HepG2 (cell line): ENCODE measurements at regions not wholly inside any gene's neighbourhood (a gene's known extent, or its start where the extent isn't known, plus 50 kb on each side); places are given as distances from the start of the nearest gene placed in this dataset.

Experiments
- ATAC-seq: fragments of 200-7000 bp; cut with Tn5 transposase; 3 replicates; pipeline ENCODE4 v1.9.1; 2020; ENCODE audit warnings: mild to moderate bottlenecking, moderate library complexity
- BruUV-seq: library from RNA; stranded (reverse); fragments of 400-500 nt; replicated peaks from 2 replicates; lab custom pipeline; 2021; lab: Mats Ljungman, UMichigan
- CTCF ChIA-PET: fragments of 300-600 bp; formaldehyde crosslinking; extraction: SDS; loops from one replicate; lab custom pipeline; 2021; ENCODE audit warnings: low total read pairs, inconsistent platforms, low intra/inter-chr PET ratio; lab: Yijun Ruan, JAX
- POLR2A ChIA-PET: fragments of 350-600 bp; sonication (Branson Sonifier 250); formaldehyde crosslinking; loops from one replicate; lab custom pipeline; 2020; ENCODE audit warnings: antibody characterized with exemption, inconsistent platforms; lab: Yijun Ruan, JAX
- DNase-seq: peaks from one replicate; pipeline ENCODE4 v3.0.0-alpha.2; 2015; ENCODE audit warnings: low spot score
- FAIRE-seq: peaks from 3 replicates; lab custom pipeline; 2011; peaks lifted over from hg19 to GRCh38; lab: Jason Lieb, UNC
- H2AFZ ChIP-seq: one replicate; pipeline ENCODE4 v1.6.1; 2011; ENCODE audit warnings: low read length, inconsistent platforms
- H3K27ac ChIP-seq: fragments of 300-600 bp; 3 replicates; pipeline ENCODE4 v1.8.0; 2011; ENCODE audit warnings: mixed run types, mild to moderate bottlenecking, mixed read lengths, low read length, inconsistent platforms; ENCODE audit not compliant: insufficient read depth; ENCODE audit errors: extremely low read length
- H3K27me3 ChIP-seq, 2 experiments: fragments of 200-600 bp in 1 of 2; 2 replicates in 1 of 2; 3 replicates in 1 of 2; pipeline versions ENCODE4 v1.6.0 to v1.8.0; 2011; ENCODE audit warnings: low read length in 2 of 2, mild to moderate bottlenecking in 2 of 2, moderate library complexity in 2 of 2, inconsistent platforms in 1 of 2; ENCODE audit not compliant: insufficient read depth in 2 of 2, control insufficient read depth in 1 of 2
- H3K36me3 ChIP-seq, 2 experiments: fragments of 200-600 bp in 1 of 2; replicated peaks in 1 of 2; 2 replicates in 1 of 2; 3 replicates in 1 of 2; pipeline versions ENCODE4 v1.5.1 to v1.8.0; 2011; ENCODE audit warnings: low read length in 2 of 2, inconsistent platforms in 1 of 2; ENCODE audit not compliant: insufficient read depth in 2 of 2, control insufficient read depth in 1 of 2
- H3K4me1 ChIP-seq: 2 replicates; pipeline ENCODE4 v1.5.1; 2012; ENCODE audit warnings: low read length, inconsistent platforms; ENCODE audit not compliant: insufficient read depth
- H3K4me2 ChIP-seq: 2 replicates; pipeline ENCODE4 v1.6.0; 2011; ENCODE audit warnings: low read depth, low read length, inconsistent platforms
- H3K4me3 ChIP-seq, 3 experiments: fragments of 200-600 bp in 1 of 3; sonication (generic), shearing (Covaris generic) in 1 of 3; replicated peaks in 1 of 3; 2 replicates each; pipeline ENCODE4 v1.5.1; 2011 to 2016; ENCODE audit warnings: low read length in 3 of 3, inconsistent platforms in 2 of 3, low read depth in 2 of 3, mild to moderate bottlenecking in 2 of 3, control low read depth in 1 of 3, mixed read lengths in 1 of 3; ENCODE audit not compliant: insufficient read depth in 1 of 3
- H3K79me2 ChIP-seq: one replicate; pipeline ENCODE4 v1.6.1; 2011; ENCODE audit warnings: low read length, inconsistent platforms; ENCODE audit not compliant: insufficient read depth
- H3K9ac ChIP-seq: 2 replicates; pipeline ENCODE4 v1.6.0; 2011; ENCODE audit warnings: mild to moderate bottlenecking, low read depth, low read length, inconsistent platforms; ENCODE audit not compliant: insufficient read depth
- H3K9me3 ChIP-seq: 2 replicates; pipeline ENCODE4 v1.5.1; 2012; ENCODE audit warnings: mild to moderate bottlenecking, low read length
- H4K20me1 ChIP-seq: 2 replicates; pipeline ENCODE4 v1.6.0; 2011; ENCODE audit warnings: inconsistent platforms, mild to moderate bottlenecking, low read length, moderate library complexity; ENCODE audit not compliant: insufficient read depth
- BHLHE40 ChIP-seq: IDR thresholded peaks from 2 replicates; pipeline ENCODE4 v1.6.1; 2011; ENCODE audit warnings: low read length, improper control_type of control experiment
- EHMT2 ChIP-seq: fragments of 200-600 bp; sonication (generic); IDR thresholded peaks from 2 replicates; pipeline ENCODE4 v1.7.0; 2017; ENCODE audit warnings: antibody characterized with exemption, low read depth, low read length, borderline replicate concordance
- EP300 ChIP-seq, 3 experiments: sonication (generic) in 1 of 3; formaldehyde crosslinking in 1 of 3; IDR thresholded peaks; 2 replicates each; pipeline versions ENCODE4 v1.5.1 to v1.6.1; 2011 to 2020; ENCODE audit warnings: low read depth in 2 of 3, low read length in 2 of 3, borderline replicate concordance in 1 of 3, improper control_type of control experiment in 1 of 3, mild to moderate bottlenecking in 1 of 3, missing genetic modification reagents in 1 of 3, moderate library complexity in 1 of 3
- FLYWCH1 ChIP-seq: sonication (generic); formaldehyde crosslinking; IDR thresholded peaks from 2 replicates; pipeline ENCODE4 v1.8.1; 2023; ENCODE audit warnings: mild to moderate bottlenecking, missing genetic modification reagents
- GABPB1 ChIP-seq: IDR thresholded peaks from 2 replicates; pipeline ENCODE4 v1.6.1; 2016; ENCODE audit warnings: mild to moderate bottlenecking, missing genetic modification reagents, moderate library complexity, missing compliant biosample characterization
- HMGXB3 ChIP-seq: sonication (generic); formaldehyde crosslinking; IDR thresholded peaks from 2 replicates; pipeline ENCODE4 v1.4.0; 2020; ENCODE audit warnings: missing genetic modification reagents, borderline replicate concordance
- KLF6 ChIP-seq: IDR thresholded peaks from 2 replicates; pipeline ENCODE4 v1.8.0; 2016; ENCODE audit warnings: missing biosample characterization, missing genetic modification reagents
- MTF2 ChIP-seq: sonication (generic); formaldehyde crosslinking; IDR thresholded peaks from 2 replicates; pipeline ENCODE4 v1.5.0; 2020; ENCODE audit warnings: missing genetic modification reagents, borderline replicate concordance
- PREB ChIP-seq: sonication (generic); formaldehyde crosslinking; IDR thresholded peaks from 2 replicates; pipeline ENCODE4 v1.4.0; 2020; ENCODE audit warnings: missing genetic modification reagents
- PTBP1 ChIP-seq: fragments of 200-400 bp; formaldehyde crosslinking; IDR thresholded peaks from 2 replicates; pipeline ENCODE4 v1.6.1; 2018; ENCODE audit warnings: low read length, low read depth; ENCODE audit not compliant: poor library complexity, severe bottlenecking
- SMC3 ChIP-seq: IDR thresholded peaks from 2 replicates; pipeline ENCODE4 v1.6.1; 2011; ENCODE audit warnings: low read length, improper control_type of control experiment
- SNAPC5 ChIP-seq: sonication (generic); formaldehyde crosslinking; IDR thresholded peaks from 2 replicates; pipeline ENCODE4 v1.8.1; 2023; ENCODE audit warnings: mild to moderate bottlenecking, missing genetic modification reagents, borderline replicate concordance
- SP1 ChIP-seq, 2 experiments: fragments of 450-650 bp in 1 of 2; sonication (generic) in 1 of 2; formaldehyde crosslinking in 1 of 2; IDR thresholded peaks; 2 replicates each; pipeline versions ENCODE4 v1.4.0 to v1.6.1; 2016 to 2020; ENCODE audit warnings: missing genetic modification reagents in 1 of 2
- ZNF180 ChIP-seq: sonication (generic); formaldehyde crosslinking; IDR thresholded peaks from 2 replicates; pipeline ENCODE4 v1.4.0; 2020; ENCODE audit warnings: low read depth, missing genetic modification reagents, borderline replicate concordance
- ZNF280D ChIP-seq: sonication (generic); formaldehyde crosslinking; IDR thresholded peaks from 2 replicates; pipeline ENCODE4 v1.5.1; 2020; ENCODE audit warnings: mild to moderate bottlenecking, missing genetic modification reagents
- ZNF792 ChIP-seq: IDR thresholded peaks from 2 replicates; pipeline ENCODE4 v1.6.1; 2016
- WGBS: methylation state at CpG from one replicate; pipeline ENCODE4 v1.1.6; 2017; ENCODE audit warnings: low lambda C conversion rate; 5-methylcytosine and 5-hydroxymethylcytosine counted together
- in situ Hi-C: cut with HindIII; loops from 2 replicates; pipeline ENCODE4 v1.10.0; 2017; ENCODE audit warnings: low pct_unique_long_range_greater_than_20kb; ENCODE audit not compliant: extremely low pct_ligation_motif_present
- intact Hi-C: fragments of 100-400 bp; cut with micrococcal nuclease; formaldehyde crosslinking; loops from one replicate; pipeline ENCODE4 v1.10.0; 2022; ENCODE audit not compliant: unreplicated experiment

- DNase-seq (no peak), ATAC-seq (peak; percentile 54; the same call in 2 of the 3 replicates), FAIRE-seq (no peak)
- no peaks in the 10 kb centered on the region for H3K79me2 ChIP-seq
- H3K9me3 ChIP-seq: no peaks in the 10 kb centered on the region
- intact Hi-C loops: no loop called here
- H4K20me1 ChIP-seq: no peaks in the 10 kb centered on the region
- no peak overlapping the region for H3K4me3 ChIP-seq
- 44% methylated on average over 13 of the region's 13 CpGs for WGBS
- in situ Hi-C loops: no loop called here
- no peak overlapping the region for H3K27ac ChIP-seq
- POLR2A ChIA-PET: no interaction called here
- CTCF ChIA-PET: no interaction called here
- no peaks in the 10 kb centered on the region for H3K4me1 ChIP-seq
- BruUV-seq: no TSS peak
- H3K27me3 ChIP-seq: no peaks in the 10 kb centered on the region; a peak in 2 of 5 replicates
- H3K9ac ChIP-seq: no peak overlapping the region
- H2AFZ ChIP-seq: no peak overlapping the region
- no peaks in the 10 kb centered on the region for H3K36me3 ChIP-seq
- no peak overlapping the region for H3K4me2 ChIP-seq
- no peak for TF ChIP-seq PREB (CRISPR knock-in tag)
- TF ChIP-seq FLYWCH1 (CRISPR knock-in tag): no peak
- TF ChIP-seq MTF2 (CRISPR knock-in tag): no peak
- no peak for TF ChIP-seq GABPB1
- TF ChIP-seq KLF6: no peak
- no peak for TF ChIP-seq SP1 (IDR thresholded peaks at IDR 0.05)
- TF ChIP-seq SP1 (CRISPR knock-in tag; IDR thresholded peaks at IDR 0.05): no peak
- TF ChIP-seq PTBP1: no peak
- TF ChIP-seq EHMT2: no peak
- no peak for TF ChIP-seq HMGXB3
- TF ChIP-seq EP300 (IDR thresholded peaks at IDR 0.05; ENCODE audit: low read depth in 2 of 2, low read length in 2 of 2): no peak
- no peak for TF ChIP-seq EP300 (CRISPR knock-in tag; IDR thresholded peaks at IDR 0.05; ENCODE audit: borderline replicate concordance)
- TF ChIP-seq ZNF280D: no peak
- TF ChIP-seq ZNF180 (CRISPR knock-in tag): no peak
- TF ChIP-seq SNAPC5 (CRISPR knock-in tag): no peak
- TF ChIP-seq ZNF792 (CRISPR knock-in tag): no peak
- no peak for TF ChIP-seq SMC3
- TF ChIP-seq BHLHE40: no peak
Measured at GRCh38 chr4:89489338-89489771, 181.8 kb upstream of the GPRIN3 start.
